ENCODE measurements at regions not wholly inside any gene's neighbourhood (a gene's known extent, or its start where the extent isn't known, plus 50 kb on each side); places are given as distances from the start of the nearest gene placed in this dataset.
"Not testable (repeated sequence)": the region's sequence is repeated elsewhere in the genome, so short reads cannot be mapped to it uniquely, and the experiment has no call there.

DNA sequence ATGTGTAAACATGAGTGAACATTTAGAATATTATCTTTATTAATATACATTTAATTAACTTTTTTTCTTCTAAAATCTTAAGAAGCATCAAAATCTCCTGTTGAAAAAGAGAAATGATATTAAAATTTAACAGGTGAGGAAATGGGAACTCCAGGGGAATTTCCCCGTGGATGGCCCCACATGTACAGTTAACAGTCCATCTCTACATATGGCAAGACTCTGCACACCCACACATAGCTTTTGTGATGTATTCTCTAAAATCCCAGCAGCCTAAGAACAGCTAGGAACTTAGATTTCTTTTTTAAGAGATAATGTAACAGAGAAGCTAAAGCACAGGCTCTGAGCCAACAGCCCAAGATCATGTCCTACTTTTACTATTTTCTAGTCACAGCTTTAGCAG, 556.3 kb upstream of the RGMB start:
- ChIA-PET CTCF (no interaction called here), POLR2A (no interaction called here)
- TF ChIP-seq HDGF (IDR thresholded peaks at IDR 0.05; ENCODE audit: borderline replicate concordance) (no peak), NFRKB (IDR thresholded peaks at IDR 0.05) (no peak), ELF4 (IDR thresholded peaks at IDR 0.05) (no peak), ZNF384 (IDR thresholded peaks at IDR 0.05) (no peak), LEF1 (IDR thresholded peaks at IDR 0.05; ENCODE audit: borderline replicate concordance) (no peak), BHLHE40 (IDR thresholded peaks at IDR 0.05; ENCODE audit: borderline replicate concordance) (no peak), CTBP1 (IDR thresholded peaks at IDR 0.05; ENCODE audit: borderline replicate concordance) (no peak), FOXM1 (IDR thresholded peaks at IDR 0.05; ENCODE audit: borderline replicate concordance) (no peak), L3MBTL2 (conservative IDR thresholded peaks at IDR 0.05) (no peak), FOXA1 (IDR thresholded peaks at IDR 0.05) (no peak), TARDBP (IDR thresholded peaks at IDR 0.05) (no peak)
- no peak for DNase-seq (ENCODE audit: extremely low spot score)

- ChIA-PET POLR2A (no interaction called here), CTCF (no interaction called here)
- no peak for TF ChIP-seq SP1 (IDR thresholded peaks at IDR 0.05)
- no peak for TF ChIP-seq LEF1 (IDR thresholded peaks at IDR 0.05; ENCODE audit: borderline replicate concordance)
- TF ChIP-seq ELF4 (IDR thresholded peaks at IDR 0.05) = no peak
- TF ChIP-seq CTBP1 (IDR thresholded peaks at IDR 0.05; ENCODE audit: borderline replicate concordance) = no peak
- no peak for TF ChIP-seq BHLHE40 (IDR thresholded peaks at IDR 0.05; ENCODE audit: borderline replicate concordance)
- no peak for TF ChIP-seq L3MBTL2 (conservative IDR thresholded peaks at IDR 0.05)
- TF ChIP-seq ZNF384 (IDR thresholded peaks at IDR 0.05) = no peak
- TF ChIP-seq NFRKB (IDR thresholded peaks at IDR 0.05) = no peak
- TF ChIP-seq FOXK2 (IDR thresholded peaks at IDR 0.05) = no peak
- no peak for TF ChIP-seq HDGF (IDR thresholded peaks at IDR 0.05; ENCODE audit: borderline replicate concordance)
- no peak for TF ChIP-seq ARNT (IDR thresholded peaks at IDR 0.05)
- no peak for TF ChIP-seq PKNOX1 (IDR thresholded peaks at IDR 0.05)
- no peak for DNase-seq (ENCODE audit: extremely low spot score)
Observed at GRCh38 chr5:98218838-98219237, 554.6 kb upstream of the RGMB start.

GRCh38 chr5:98227489-98227888, 546.0 kb upstream of the RGMB start:
- POLR2A ChIA-PET = no interaction called here
- DNase-seq (ENCODE audit: extremely low spot score) = no peak
- TF ChIP-seq NFRKB (IDR thresholded peaks at IDR 0.05) (no peak), FOXA1 (IDR thresholded peaks at IDR 0.05) (no peak), PKNOX1 (IDR thresholded peaks at IDR 0.05) (no peak), FOXK2 (IDR thresholded peaks at IDR 0.05) (no peak), ELF4 (IDR thresholded peaks at IDR 0.05) (no peak), LEF1 (IDR thresholded peaks at IDR 0.05; ENCODE audit: borderline replicate concordance) (no peak), FOXM1 (IDR thresholded peaks at IDR 0.05; ENCODE audit: borderline replicate concordance) (no peak), CTBP1 (IDR thresholded peaks at IDR 0.05; ENCODE audit: borderline replicate concordance) (no peak), TARDBP (IDR thresholded peaks at IDR 0.05) (no peak), SP1 (IDR thresholded peaks at IDR 0.05) (no peak), ZNF384 (IDR thresholded peaks at IDR 0.05) (no peak), L3MBTL2 (conservative IDR thresholded peaks at IDR 0.05) (no peak), ARNT (IDR thresholded peaks at IDR 0.05) (no peak), HDGF (IDR thresholded peaks at IDR 0.05; ENCODE audit: borderline replicate concordance) (no peak), BHLHE40 (IDR thresholded peaks at IDR 0.05; ENCODE audit: borderline replicate concordance) (no peak), SUZ12 (IDR thresholded peaks at IDR 0.05) (no peak)
- CTCF ChIA-PET = no interaction called here

DNA sequence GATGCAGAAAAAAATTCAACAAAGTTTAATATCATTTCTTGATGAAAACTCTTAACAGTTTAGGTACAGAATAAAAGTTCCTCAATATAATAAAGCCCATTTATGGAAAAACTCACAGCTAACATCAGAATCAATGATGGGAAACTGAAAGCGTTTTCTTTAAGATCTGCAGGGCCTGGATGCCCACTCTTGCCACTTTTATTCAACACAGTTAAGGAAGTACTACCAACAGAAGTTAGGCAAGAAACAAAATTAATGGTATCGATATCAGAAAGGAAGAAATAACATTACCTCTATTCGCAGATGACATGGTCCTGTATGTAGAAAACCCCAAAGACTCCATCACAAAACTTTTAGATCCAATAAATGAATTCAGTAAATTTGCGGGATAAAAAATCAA, 542.4 kb upstream of the RGMB start:
- CTCF ChIA-PET = no interaction called here
- TF ChIP-seq FOXM1 (IDR thresholded peaks at IDR 0.05; ENCODE audit: borderline replicate concordance) (no peak), FOXK2 (IDR thresholded peaks at IDR 0.05) (no peak), NFRKB (IDR thresholded peaks at IDR 0.05) (no peak), TARDBP (IDR thresholded peaks at IDR 0.05) (no peak), BHLHE40 (IDR thresholded peaks at IDR 0.05; ENCODE audit: borderline replicate concordance) (no peak), CTBP1 (IDR thresholded peaks at IDR 0.05; ENCODE audit: borderline replicate concordance) (no peak), HDGF (IDR thresholded peaks at IDR 0.05; ENCODE audit: borderline replicate concordance) (no peak), SUZ12 (IDR thresholded peaks at IDR 0.05) (no peak), SP1 (IDR thresholded peaks at IDR 0.05) (no peak), ELF4 (IDR thresholded peaks at IDR 0.05) (no peak)
- no peak for DNase-seq (ENCODE audit: extremely low spot score)
- POLR2A ChIA-PET = no interaction called here

DNA sequence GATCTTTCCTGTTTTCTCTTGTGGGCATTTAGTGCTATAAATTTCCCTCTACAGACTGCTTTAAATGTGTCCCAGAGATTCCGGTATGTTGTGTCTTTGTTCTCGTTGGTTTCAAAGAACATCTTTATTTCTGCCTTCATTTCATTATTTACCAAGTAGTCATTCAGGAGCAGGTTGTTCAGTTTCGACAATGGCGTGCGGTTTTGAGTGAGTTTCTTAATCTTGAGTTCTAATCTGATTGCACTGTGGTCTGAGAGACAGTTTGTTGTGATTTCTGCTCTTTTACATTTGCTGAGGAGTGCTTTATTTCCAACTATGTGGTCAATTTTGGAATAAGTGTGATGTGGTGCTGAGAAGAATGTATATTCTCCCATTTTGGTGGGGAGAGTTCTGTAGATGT, 535.7 kb upstream of the RGMB start:
- DNase-seq (ENCODE audit: extremely low spot score); POLR2A ChIA-PET; CTCF ChIA-PET: not testable (repeated sequence)

DNA sequence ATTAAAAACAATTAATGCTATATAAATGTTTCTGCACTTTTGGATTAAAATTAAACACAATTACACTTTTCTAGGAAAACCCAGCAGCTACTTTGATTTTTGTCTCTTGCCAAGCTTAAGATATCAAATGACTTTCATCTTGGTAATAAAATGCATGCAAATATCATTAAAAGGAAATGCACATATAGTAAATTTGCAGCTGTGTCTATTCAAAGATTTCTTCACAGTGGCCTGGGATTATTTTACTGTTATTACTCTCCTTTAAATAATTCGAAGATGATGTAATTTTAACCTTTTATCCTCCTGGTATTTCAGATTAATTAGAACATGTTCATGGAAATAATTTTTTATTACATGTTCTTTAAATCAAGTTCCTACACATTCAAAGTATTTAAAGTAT, 529.5 kb upstream of the RGMB start:
- ChIA-PET CTCF (no interaction called here), POLR2A (no interaction called here)
- TF ChIP-seq LEF1 (IDR thresholded peaks at IDR 0.05; ENCODE audit: borderline replicate concordance) = no peak
- TF ChIP-seq CTBP1 (IDR thresholded peaks at IDR 0.05; ENCODE audit: borderline replicate concordance) = no peak
- TF ChIP-seq FOXA1 (IDR thresholded peaks at IDR 0.05) = no peak
- no peak for TF ChIP-seq ZNF384 (IDR thresholded peaks at IDR 0.05)
- no peak for TF ChIP-seq NFRKB (IDR thresholded peaks at IDR 0.05)
- TF ChIP-seq TARDBP (IDR thresholded peaks at IDR 0.05) = no peak
- no peak for TF ChIP-seq SUZ12 (IDR thresholded peaks at IDR 0.05)
- no peak for TF ChIP-seq BHLHE40 (IDR thresholded peaks at IDR 0.05; ENCODE audit: borderline replicate concordance)
- TF ChIP-seq HDGF (IDR thresholded peaks at IDR 0.05; ENCODE audit: borderline replicate concordance) = no peak
- TF ChIP-seq FOXK2 (IDR thresholded peaks at IDR 0.05) = no peak
- TF ChIP-seq ARNT (IDR thresholded peaks at IDR 0.05) = no peak
- TF ChIP-seq ELF4 (IDR thresholded peaks at IDR 0.05) = no peak
- TF ChIP-seq PKNOX1 (IDR thresholded peaks at IDR 0.05) = no peak
- no peak for TF ChIP-seq FOXM1 (IDR thresholded peaks at IDR 0.05; ENCODE audit: borderline replicate concordance)
- TF ChIP-seq L3MBTL2 (conservative IDR thresholded peaks at IDR 0.05) = no peak
- TF ChIP-seq SP1 (IDR thresholded peaks at IDR 0.05) = no peak
- no peak for DNase-seq (ENCODE audit: extremely low spot score)
